Endothelial cell of umbilical vein (primary cell): ENCODE measurements at regions not wholly inside any gene's neighbourhood (a gene's known extent, or its start where the extent isn't known, plus 50 kb on each side); places are given as distances from the start of the nearest gene placed in this dataset.

Experiments used
- BruUV-seq: library from RNA; stranded (reverse); fragments of 400-500 nt; replicated peaks from 2 replicates; lab custom pipeline; 2021; lab: Mats Ljungman, UMichigan
- CTCF ChIA-PET: fragments of 300-600, 350-600 bp; sonication (Branson Sonifier 250); formaldehyde crosslinking; loops from one replicate; lab custom pipeline; 2021; ENCODE audit warnings: antibody characterized with exemption, inconsistent platforms; lab: Charles Lee
- POLR2A ChIA-PET: fragments of 300-600, 350-600 bp; sonication (Branson Sonifier 250); formaldehyde crosslinking; loops from one replicate; lab custom pipeline; 2021; ENCODE audit warnings: antibody characterized with exemption, inconsistent platforms; lab: Charles Lee
- DNase-seq: peaks from one replicate; pipeline ENCODE4 v3.0.0-alpha.2; 2011; ENCODE audit warnings: low read depth, low spot score
- FAIRE-seq: peaks from 2 replicates; lab custom pipeline; 2011; peaks lifted over from hg19 to GRCh38; lab: Jason Lieb, UNC
- H2AFZ ChIP-seq: 2 replicates; pipeline ENCODE4 v1.6.0; 2012; ENCODE audit warnings: low read depth, low read length, control low read depth, inconsistent platforms
- H3K27ac ChIP-seq: 2 replicates; pipeline ENCODE4 v1.5.1; 2011; ENCODE audit warnings: low read depth, mild to moderate bottlenecking, control low read depth, low read length, moderate library complexity; ENCODE audit not compliant: insufficient read depth
- H3K27me3 ChIP-seq, 2 experiments: 2 replicates each; pipeline versions ENCODE4 v1.6.0 to v1.6.1; 2011; ENCODE audit warnings: low read length in 2 of 2, mixed read lengths in 1 of 2; ENCODE audit not compliant: control insufficient read depth in 2 of 2, insufficient read depth in 2 of 2
- H3K36me3 ChIP-seq, 2 experiments: 2 replicates in 1 of 2; 3 replicates in 1 of 2; pipeline ENCODE4 v1.5.1; 2011; ENCODE audit warnings: low read length in 2 of 2, mild to moderate bottlenecking in 1 of 2, moderate library complexity in 1 of 2; ENCODE audit not compliant: control insufficient read depth in 2 of 2, insufficient read depth in 2 of 2; ENCODE audit errors: extremely low read depth in 1 of 2
- H3K4me1 ChIP-seq: 3 replicates; pipeline ENCODE4 v1.5.1; 2011; ENCODE audit warnings: mild to moderate bottlenecking, low read length; ENCODE audit not compliant: control insufficient read depth, insufficient read depth; ENCODE audit errors: extremely low read depth
- H3K4me2 ChIP-seq: 2 replicates; pipeline ENCODE4 v1.6.1; 2011; ENCODE audit warnings: low read length, control low read depth, mixed read lengths; ENCODE audit not compliant: insufficient read depth
- H3K4me3 ChIP-seq, 3 experiments: fragments of 200-600 bp in 1 of 3; sonication (generic), shearing (Covaris generic) in 1 of 3; replicated peaks in 1 of 3; 2 replicates each; pipeline ENCODE4 v1.5.1; 2011 to 2016; ENCODE audit warnings: control low read depth in 3 of 3, low read length in 3 of 3, mild to moderate bottlenecking in 2 of 3, inconsistent platforms in 1 of 3, low read depth in 1 of 3, moderate library complexity in 1 of 3; ENCODE audit not compliant: insufficient read depth in 1 of 3
- H3K79me2 ChIP-seq: 2 replicates; pipeline ENCODE4 v1.6.0; 2012; ENCODE audit warnings: low read length, inconsistent platforms; ENCODE audit not compliant: control insufficient read depth, insufficient read depth
- H3K9ac ChIP-seq: replicated peaks from 2 replicates; pipeline ENCODE3; 2011; ENCODE audit warnings: low read length, control low read depth; ENCODE audit not compliant: insufficient read depth; ENCODE audit errors: extremely low read depth
- H3K9me1 ChIP-seq: replicated peaks from 3 replicates; pipeline ENCODE4 v1.6.0; 2011; ENCODE audit warnings: mild to moderate bottlenecking, low read length; ENCODE audit not compliant: control insufficient read depth, insufficient read depth; ENCODE audit errors: extremely low read depth
- H3K9me3 ChIP-seq: replicated peaks from 2 replicates; pipeline ENCODE4 v1.5.1; 2012; ENCODE audit warnings: low read length, inconsistent platforms; ENCODE audit not compliant: control insufficient read depth, insufficient read depth
- H4K20me1 ChIP-seq: replicated peaks from 2 replicates; pipeline ENCODE3; 2011; ENCODE audit warnings: mild to moderate bottlenecking, low read length; ENCODE audit not compliant: control insufficient read depth, insufficient read depth; ENCODE audit errors: extremely low read depth
- EZH2 ChIP-seq: IDR thresholded peaks from 2 replicates; pipeline ENCODE4 v1.6.1; 2012; ENCODE audit warnings: borderline replicate concordance, low read depth, mild to moderate bottlenecking, moderate library complexity, low read length, inconsistent platforms; ENCODE audit not compliant: severe bottlenecking
- FOS ChIP-seq: IDR thresholded peaks from 2 replicates; pipeline ENCODE4 v1.6.1; 2011; ENCODE audit warnings: mild to moderate bottlenecking, low read length, moderate library complexity, borderline replicate concordance; ENCODE audit not compliant: insufficient read depth
- GATA2 ChIP-seq: IDR thresholded peaks from 2 replicates; pipeline ENCODE4 v1.7.0; 2011; ENCODE audit warnings: low read depth, mild to moderate bottlenecking, moderate library complexity, mixed read lengths, low read length; ENCODE audit not compliant: insufficient read length, insufficient read depth
- JUN ChIP-seq: IDR thresholded peaks from 2 replicates; pipeline ENCODE4 v1.6.1; 2011; ENCODE audit warnings: borderline replicate concordance, low read depth; ENCODE audit not compliant: insufficient read length, insufficient read depth
- MYC ChIP-seq: IDR thresholded peaks from one replicate; pipeline ENCODE4 v1.6.1; 2011; ENCODE audit warnings: mild to moderate bottlenecking, low read depth, low read length
- POLR2A ChIP-seq: IDR thresholded peaks from 2 replicates; pipeline ENCODE4 v1.6.1; 2012; ENCODE audit warnings: low read depth, mild to moderate bottlenecking, control low read depth, low read length
- POLR2AphosphoS5 ChIP-seq: IDR thresholded peaks from 2 replicates; pipeline ENCODE4 v1.6.1; 2012; ENCODE audit warnings: low read depth, mild to moderate bottlenecking, control low read depth, low read length, moderate library complexity; ENCODE audit not compliant: insufficient read depth
- dilution Hi-C: fragments of 300-500 bp; cut with MboI; formaldehyde crosslinking; loops from one replicate; pipeline ENCODE4 v1.15.0; 2019; ENCODE audit warnings: low sequenced_read_pairs; ENCODE audit not compliant: extremely low pct_ligation_motif_present
- intact Hi-C: fragments of 100-400 bp; cut with micrococcal nuclease; formaldehyde crosslinking; loops from one replicate; pipeline ENCODE4 v1.10.0; 2022
- TF ChIP-seq, protein P1 (sequence below), 2 donors: IDR thresholded peaks; 1 replicate in 1 of 2; 2 replicates in 1 of 2; pipeline ENCODE4 v1.5.1; 2011; ENCODE audit warnings: low read length in 2 of 2, mild to moderate bottlenecking in 2 of 2, moderate library complexity in 2 of 2, control low read depth in 1 of 2, inconsistent platforms in 1 of 2, low read depth in 1 of 2; ENCODE audit not compliant: insufficient read depth in 1 of 2; ENCODE audit errors: extremely low read depth in 1 of 2
- TF ChIP-seq, protein P2 (sequence below): IDR thresholded peaks from 2 replicates; pipeline ENCODE4 v1.6.1; 2011; ENCODE audit not compliant: insufficient read depth, insufficient read length

DNA sequence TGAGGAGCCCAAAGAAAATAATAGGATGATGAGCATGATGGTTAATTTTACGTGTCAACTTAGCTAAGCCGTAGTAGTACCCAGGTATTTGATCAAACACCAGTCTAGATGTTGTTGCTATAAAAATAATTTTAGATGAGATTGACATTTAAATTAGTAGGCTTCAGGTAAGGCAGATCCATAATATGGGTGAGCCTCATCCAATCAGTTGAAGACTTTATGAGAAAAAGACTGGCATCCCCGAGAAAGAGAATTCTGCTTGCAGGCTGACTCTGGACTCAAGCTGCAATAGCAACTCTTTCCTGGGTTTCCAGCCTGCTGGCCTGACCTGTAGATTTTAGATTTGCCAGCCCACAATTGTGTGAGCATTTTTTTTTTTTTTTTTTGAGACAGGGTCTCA is 192.8 kb upstream of the LNX1 start:
- Histone ChIP-seq H3K27ac (no peak overlapping the region), H3K4me1 (no peaks in the 10 kb centered on the region), H3K79me2 (no peaks in the 10 kb centered on the region), H2AFZ (no peak overlapping the region), H3K4me3 (no peak overlapping the region), H3K4me2 (no peak overlapping the region), H3K27me3 (peaks cover 2 to 3% of the 10 kb centered on the region in 2 experiments), H3K9ac (no peak overlapping the region), H4K20me1 (no peaks in the 10 kb centered on the region), H3K36me3 (no peaks in the 10 kb centered on the region), H3K9me1 (no peaks in the 10 kb centered on the region), H3K9me3 (no peaks in the 10 kb centered on the region)
- intact Hi-C loops = no loop called here
- no peak for FAIRE-seq
- POLR2A ChIA-PET = no interaction called here
- TF ChIP-seq GATA2 = no peak
- TF ChIP-seq, protein P1, sequence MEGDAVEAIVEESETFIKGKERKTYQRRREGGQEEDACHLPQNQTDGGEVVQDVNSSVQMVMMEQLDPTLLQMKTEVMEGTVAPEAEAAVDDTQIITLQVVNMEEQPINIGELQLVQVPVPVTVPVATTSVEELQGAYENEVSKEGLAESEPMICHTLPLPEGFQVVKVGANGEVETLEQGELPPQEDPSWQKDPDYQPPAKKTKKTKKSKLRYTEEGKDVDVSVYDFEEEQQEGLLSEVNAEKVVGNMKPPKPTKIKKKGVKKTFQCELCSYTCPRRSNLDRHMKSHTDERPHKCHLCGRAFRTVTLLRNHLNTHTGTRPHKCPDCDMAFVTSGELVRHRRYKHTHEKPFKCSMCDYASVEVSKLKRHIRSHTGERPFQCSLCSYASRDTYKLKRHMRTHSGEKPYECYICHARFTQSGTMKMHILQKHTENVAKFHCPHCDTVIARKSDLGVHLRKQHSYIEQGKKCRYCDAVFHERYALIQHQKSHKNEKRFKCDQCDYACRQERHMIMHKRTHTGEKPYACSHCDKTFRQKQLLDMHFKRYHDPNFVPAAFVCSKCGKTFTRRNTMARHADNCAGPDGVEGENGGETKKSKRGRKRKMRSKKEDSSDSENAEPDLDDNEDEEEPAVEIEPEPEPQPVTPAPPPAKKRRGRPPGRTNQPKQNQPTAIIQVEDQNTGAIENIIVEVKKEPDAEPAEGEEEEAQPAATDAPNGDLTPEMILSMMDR (IDR thresholded peaks at IDR 0.05; ENCODE audit: extremely low read depth in 1 of 2, insufficient read depth in 1 of 2, low read depth in 1 of 2, low read length in 2 of 2) = no peak
- no peak for TF ChIP-seq POLR2A
- no peak for TF ChIP-seq MYC
- TF ChIP-seq JUN = no peak
- TF ChIP-seq POLR2AphosphoS5 = no peak
- no peak for TF ChIP-seq FOS
- TF ChIP-seq, protein P2, sequence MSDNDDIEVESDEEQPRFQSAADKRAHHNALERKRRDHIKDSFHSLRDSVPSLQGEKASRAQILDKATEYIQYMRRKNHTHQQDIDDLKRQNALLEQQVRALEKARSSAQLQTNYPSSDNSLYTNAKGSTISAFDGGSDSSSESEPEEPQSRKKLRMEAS = no peak
- no peak for TF ChIP-seq EZH2
- CTCF ChIA-PET = no interaction called here
- no peak for DNase-seq
- dilution Hi-C loops = no loop called here
- no TSS peak for BruUV-seq
